ENCODE measurements at regions not wholly inside any gene's neighbourhood (a gene's known extent, or its start where the extent isn't known, plus 50 kb on each side); places are given as distances from the start of the nearest gene placed in this dataset.

GRCh38 chr11:25615841-25616240, 716.1 kb upstream of the ANO3 start:
- TF ChIP-seq POLR2A (IDR thresholded peaks at IDR 0.05) (no peak), CTCF (IDR thresholded peaks at IDR 0.05) (no peak), POLR2AphosphoS5 (IDR thresholded peaks at IDR 0.05) (no peak)
